Mucosa of stomach (tissue), 1 donor: ENCODE measurements at regions not wholly inside any gene's neighbourhood (a gene's known extent, or its start where the extent isn't known, plus 50 kb on each side); places are given as distances from the start of the nearest gene placed in this dataset.
"Not testable (repeated sequence)": the region's sequence is repeated elsewhere in the genome, so short reads cannot be mapped to it uniquely, and the experiment has no call there.

Source experiments
- H3K27me3 ChIP-seq: one replicate; pipeline ENCODE4 v1.7.0; 2013; ENCODE audit warnings: mild to moderate bottlenecking, low read length; ENCODE audit not compliant: control insufficient read depth, insufficient read depth
- H3K36me3 ChIP-seq: one replicate; pipeline ENCODE4 v1.7.0; 2013; ENCODE audit warnings: low read length; ENCODE audit not compliant: control insufficient read depth, insufficient read depth
- H3K4me1 ChIP-seq: one replicate; pipeline ENCODE4 v1.7.0; 2013; ENCODE audit warnings: mild to moderate bottlenecking, low read length; ENCODE audit not compliant: control insufficient read depth, insufficient read depth
- H3K4me3 ChIP-seq: one replicate; pipeline ENCODE4 v1.7.0; 2013; ENCODE audit warnings: low read length
- H3K9ac ChIP-seq: one replicate; pipeline ENCODE4 v1.7.0; 2013; ENCODE audit warnings: mild to moderate bottlenecking, low read length, moderate library complexity
- H3K9me3 ChIP-seq: one replicate; pipeline ENCODE4 v1.7.0; 2013; ENCODE audit warnings: mild to moderate bottlenecking, low read length, moderate library complexity; ENCODE audit not compliant: control insufficient read depth
- donor health status: Pancreatic carcinoma.

- Histone ChIP-seq H3K36me3 (no peaks in the 10 kb centered on the region), H3K27me3 (no peaks in the 10 kb centered on the region), H3K9me3 (peaks cover 7% of the 10 kb centered on the region), H3K9ac (no peak overlapping the region), H3K4me1 (peaks cover 6% of the 10 kb centered on the region), H3K4me3 (no peak overlapping the region)
Observed at GRCh38 chr18:10354890-10355289, 99.5 kb upstream of the APCDD1 start.

DNA sequence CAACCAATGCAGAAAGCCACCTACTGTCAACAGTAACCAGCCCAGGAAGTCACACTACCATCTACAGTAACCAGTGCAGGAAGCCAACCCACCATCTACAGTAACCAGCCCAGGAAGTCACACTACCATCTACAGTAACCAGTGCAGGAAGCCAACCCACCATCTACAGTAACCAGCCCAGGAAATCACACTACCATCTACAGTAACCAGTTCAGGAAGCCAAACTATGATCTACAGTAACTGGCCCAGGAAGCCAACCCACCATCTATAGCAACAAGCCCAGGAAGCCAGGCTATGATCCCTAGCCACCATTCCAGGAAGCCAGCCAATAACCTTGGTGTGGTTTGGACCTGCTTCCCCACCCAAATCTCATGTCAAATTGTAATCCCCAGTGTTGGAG, 97.4 kb upstream of the APCDD1 start:
- H3K27me3 ChIP-seq, H3K9ac ChIP-seq, H3K4me3 ChIP-seq, H3K4me1 ChIP-seq, H3K9me3 ChIP-seq, H3K36me3 ChIP-seq: not testable (repeated sequence)

GRCh38 chr18:10361660-10362059, 92.8 kb upstream of the APCDD1 start:
- no peaks in the 10 kb centered on the region for H3K27me3 ChIP-seq
- no peaks in the 10 kb centered on the region for H3K4me1 ChIP-seq
- H3K4me3 ChIP-seq, result no peak overlapping the region
- H3K36me3 ChIP-seq, result no peaks in the 10 kb centered on the region
- H3K9ac ChIP-seq, result no peak overlapping the region
- peaks cover 11% of the 10 kb centered on the region for H3K9me3 ChIP-seq

- Histone ChIP-seq H3K36me3 (no peaks in the 10 kb centered on the region), H3K9me3 (peaks cover 3% of the 10 kb centered on the region), H3K4me1 (no peaks in the 10 kb centered on the region), H3K4me3 (no peak overlapping the region), H3K27me3 (no peaks in the 10 kb centered on the region), H3K9ac (no peak overlapping the region)
Observed at GRCh38 chr18:10365021-10365500, 89.4 kb upstream of the APCDD1 start.

- Histone ChIP-seq H3K36me3 (no peaks in the 10 kb centered on the region), H3K9ac (no peak overlapping the region), H3K27me3 (no peaks in the 10 kb centered on the region), H3K4me3 (no peak overlapping the region), H3K4me1 (no peaks in the 10 kb centered on the region), H3K9me3 (peaks cover 3% of the 10 kb centered on the region)
Observed at GRCh38 chr18:10365901-10366300, 88.5 kb upstream of the APCDD1 start.

- Histone ChIP-seq H3K9ac (no peak overlapping the region), H3K9me3 (peaks cover 3% of the 10 kb centered on the region), H3K4me3 (no peak overlapping the region), H3K4me1 (peaks cover 2% of the 10 kb centered on the region), H3K27me3 (no peaks in the 10 kb centered on the region), H3K36me3 (no peaks in the 10 kb centered on the region)
Observed at GRCh38 chr18:10367836-10368235, 86.6 kb upstream of the APCDD1 start.

DNA sequence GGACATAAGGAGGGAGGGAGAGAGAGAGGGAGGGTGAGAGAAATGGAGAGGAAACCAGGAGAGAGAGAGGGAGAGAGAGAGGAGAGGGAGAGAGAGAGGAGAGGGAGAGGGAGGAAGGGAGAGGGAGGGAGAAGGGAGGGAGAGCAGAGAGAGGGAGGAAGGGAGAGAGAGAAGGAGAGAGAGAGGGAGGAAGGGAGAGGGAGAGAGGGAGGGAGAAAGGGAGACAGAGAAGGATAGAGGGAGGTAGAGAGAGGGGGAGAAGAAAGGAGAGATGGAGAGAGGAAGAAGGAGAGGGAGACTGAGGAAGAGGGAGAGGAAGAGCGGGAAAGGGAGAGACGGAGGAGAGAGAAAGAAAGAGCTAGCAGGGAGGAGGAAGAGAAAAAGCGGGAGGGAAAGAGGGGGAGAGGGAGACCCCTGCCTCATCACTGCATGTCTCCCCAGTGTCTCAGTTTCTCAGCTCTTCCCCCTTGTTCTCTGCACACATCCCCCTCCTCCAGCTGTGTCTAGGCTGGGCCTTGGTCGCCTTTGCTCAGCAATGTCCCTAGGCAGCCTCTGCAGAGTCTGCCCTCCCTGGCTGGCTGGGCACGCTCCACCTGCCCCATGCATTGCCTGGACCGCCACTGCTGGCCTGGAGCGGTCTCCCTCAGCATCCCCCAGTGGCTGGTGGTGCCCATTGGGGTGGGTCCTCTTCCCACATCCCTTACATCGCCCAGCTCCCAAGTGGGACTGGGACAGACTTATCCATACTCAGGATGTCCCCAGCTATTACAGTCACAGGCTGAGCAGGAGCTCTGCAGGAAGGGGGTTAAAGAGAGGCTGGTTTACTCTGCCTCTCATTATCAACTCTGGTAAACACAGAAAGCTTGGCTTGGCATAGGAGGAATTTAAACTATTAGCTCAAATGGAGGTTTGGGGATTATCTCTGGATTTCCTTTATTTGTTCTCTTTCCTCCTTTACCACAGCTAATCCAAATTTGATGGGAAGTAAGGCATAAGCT, 85.7 kb upstream of the APCDD1 start:
- no peaks in the 10 kb centered on the region for H3K36me3 ChIP-seq
- peaks cover 3% of the 10 kb centered on the region for H3K9me3 ChIP-seq
- H3K4me3 ChIP-seq, result no peak overlapping the region
- H3K9ac ChIP-seq, result no peak overlapping the region
- H3K4me1 ChIP-seq, result peaks cover 8% of the 10 kb centered on the region
- no peaks in the 10 kb centered on the region for H3K27me3 ChIP-seq

DNA sequence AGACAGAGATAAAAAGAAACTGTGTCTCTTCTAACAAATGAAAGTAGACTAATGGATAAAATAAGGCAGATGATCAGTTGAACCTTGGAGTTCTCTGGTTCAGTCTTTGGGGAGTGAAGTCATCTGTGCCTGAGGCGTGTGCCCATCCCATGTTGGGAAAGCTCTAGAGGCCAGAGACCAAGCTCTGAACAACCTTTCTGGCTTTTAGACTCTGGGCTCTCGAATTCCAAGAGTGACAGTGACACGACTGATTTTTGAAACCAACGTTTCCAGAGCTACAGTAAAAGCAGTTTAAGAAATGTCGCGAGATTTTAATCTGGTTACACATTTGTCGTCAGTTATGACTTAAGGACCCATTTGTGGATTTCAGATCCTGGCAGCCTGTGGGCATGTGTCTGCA, 83.7 kb upstream of the APCDD1 start:
- no peaks in the 10 kb centered on the region for H3K36me3 ChIP-seq
- H3K27me3 ChIP-seq, result no peaks in the 10 kb centered on the region
- no peak overlapping the region for H3K9ac ChIP-seq
- peaks cover 8% of the 10 kb centered on the region for H3K4me1 ChIP-seq
- no peak overlapping the region for H3K4me3 ChIP-seq
- no peaks in the 10 kb centered on the region for H3K9me3 ChIP-seq

DNA sequence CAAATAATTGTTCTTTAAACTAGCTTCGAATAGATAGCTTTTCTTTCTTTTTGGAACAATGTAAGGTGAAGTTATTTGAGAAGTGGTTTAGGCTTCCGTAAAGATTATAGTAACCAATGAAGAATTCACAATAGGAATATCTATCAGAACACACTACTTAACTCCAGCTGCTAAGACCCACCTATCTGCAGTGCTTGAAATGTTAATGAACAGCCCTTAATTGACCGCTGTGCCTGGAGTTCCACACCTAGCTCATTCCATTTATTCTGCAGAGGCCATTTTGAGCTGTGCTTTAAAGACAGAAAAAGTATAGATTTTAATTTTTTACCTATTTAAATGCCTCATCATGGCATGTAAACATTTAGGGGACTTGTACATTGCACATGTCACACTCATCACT, 83.3 kb upstream of the APCDD1 start:
- H3K4me3 ChIP-seq, result no peak overlapping the region
- H3K4me1 ChIP-seq, result peaks cover 8% of the 10 kb centered on the region
- no peaks in the 10 kb centered on the region for H3K9me3 ChIP-seq

GRCh38 chr18:10374195-10374594, 80.2 kb upstream of the APCDD1 start:
- H3K9me3 ChIP-seq, result no peaks in the 10 kb centered on the region

More for the DNA sequence above, 83.3 kb upstream of the APCDD1 start:
- H3K36me3 ChIP-seq, result no peaks in the 10 kb centered on the region
- H3K27me3 ChIP-seq, result no peaks in the 10 kb centered on the region
- H3K9ac ChIP-seq, result no peak overlapping the region

DNA sequence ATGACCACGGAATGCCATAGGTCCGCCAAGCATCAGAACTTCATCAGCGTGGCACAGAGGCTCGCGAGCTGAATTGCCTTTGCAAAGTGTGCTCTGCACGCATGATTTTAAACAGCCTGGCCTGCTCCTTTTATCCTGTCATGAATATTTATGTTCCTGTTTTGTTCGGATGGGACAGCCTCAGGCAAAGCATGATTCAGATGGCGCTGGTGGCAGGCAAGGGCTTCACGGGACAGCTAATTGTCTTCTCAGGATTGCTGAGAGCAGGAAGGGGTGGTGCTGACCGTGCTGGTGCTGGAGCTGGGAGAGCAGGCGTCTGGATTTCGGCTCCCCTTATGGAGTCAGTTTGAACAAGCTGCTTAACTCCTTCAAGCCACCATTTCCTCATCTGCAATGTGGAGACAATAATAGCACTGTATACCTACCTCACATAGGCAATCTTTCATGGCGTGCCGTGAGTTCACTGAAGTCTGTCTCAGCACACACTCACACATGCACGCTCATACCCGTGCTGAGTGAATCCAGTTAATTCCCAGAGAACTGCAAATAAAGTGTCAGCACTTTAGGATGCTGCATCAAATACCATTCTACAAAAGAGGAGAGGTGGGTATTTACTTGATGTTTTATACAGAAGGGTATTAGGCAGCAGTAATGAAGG, 79.7 kb upstream of the APCDD1 start:
- H3K9me3 ChIP-seq, result no peaks in the 10 kb centered on the region
- no peaks in the 10 kb centered on the region for H3K36me3 ChIP-seq
- no peaks in the 10 kb centered on the region for H3K27me3 ChIP-seq
- H3K9ac ChIP-seq, result no peak overlapping the region
- H3K4me3 ChIP-seq, result no peak overlapping the region
- peaks cover 8% of the 10 kb centered on the region for H3K4me1 ChIP-seq

More at GRCh38 chr18:10374195-10374594, 80.2 kb upstream of the APCDD1 start:
- H3K9ac ChIP-seq, result no peak overlapping the region
- no peaks in the 10 kb centered on the region for H3K27me3 ChIP-seq
- H3K4me3 ChIP-seq, result no peak overlapping the region
- H3K36me3 ChIP-seq, result no peaks in the 10 kb centered on the region
- H3K4me1 ChIP-seq, result peaks cover 8% of the 10 kb centered on the region

GRCh38 chr18:10376731-10377130, 77.7 kb upstream of the APCDD1 start:
- Histone ChIP-seq H3K9me3 (no peaks in the 10 kb centered on the region), H3K4me1 (peaks cover 8% of the 10 kb centered on the region), H3K27me3 (no peaks in the 10 kb centered on the region), H3K36me3 (no peaks in the 10 kb centered on the region), H3K4me3 (no peak overlapping the region), H3K9ac (no peak overlapping the region)
